CD4-positive, alpha-beta T cell treated with Interleukin-15 for 4 hours (primary cell): ENCODE measurements at regions not wholly inside any gene's neighbourhood (a gene's known extent, or its start where the extent isn't known, plus 50 kb on each side); places are given as distances from the start of the nearest gene placed in this dataset.

Experiments
- DNase-seq: peaks from one replicate; pipeline ENCODE4 v3.0.0-alpha.2; 2020; ENCODE audit warnings: low spot score

GRCh38 chr3:59131016-59131766 is 81.4 kb upstream of the CFAP20DC start:
- no peak for DNase-seq

- DNase-seq, result no peak
Measured at GRCh38 chr3:59128685-59129084, 78.9 kb upstream of the CFAP20DC start.

- no peak for DNase-seq
Measured at GRCh38 chr3:59127071-59127470, 77.2 kb upstream of the CFAP20DC start.

GRCh38 chr3:59126446-59126845 is 76.6 kb upstream of the CFAP20DC start:
- no peak for DNase-seq

- no peak for DNase-seq
Measured at GRCh38 chr3:59121346-59122144, 71.7 kb upstream of the CFAP20DC start.

- DNase-seq, result no peak
Measured at GRCh38 chr3:59118928-59119327, 69.1 kb upstream of the CFAP20DC start.

GRCh38 chr3:59117396-59117795 is 67.6 kb upstream of the CFAP20DC start:
- DNase-seq, result no peak

GRCh38 chr3:59116233-59116537 is 66.4 kb upstream of the CFAP20DC start:
- no peak for DNase-seq

GRCh38 chr3:59115364-59116232 is 65.8 kb upstream of the CFAP20DC start:
- no peak for DNase-seq

GRCh38 chr3:59107856-59108815 is 58.3 kb upstream of the CFAP20DC start:
- DNase-seq, result no peak

GRCh38 chr3:59106085-59106648 is 56.3 kb upstream of the CFAP20DC start:
- no peak for DNase-seq

GRCh38 chr3:59103552-59103951 is 53.7 kb upstream of the CFAP20DC start:
- no peak for DNase-seq

- DNase-seq, result no peak
Measured at GRCh38 chr3:59101231-59101736, 51.5 kb upstream of the CFAP20DC start.
